Peyer's patch (tissue), 4 donors: ENCODE measurements at regions not wholly inside any gene's neighbourhood (a gene's known extent, or its start where the extent isn't known, plus 50 kb on each side); places are given as distances from the start of the nearest gene placed in this dataset.

Experiments used
- POLR2A ChIP-seq, 2 donors: fragments of 450-650 bp; IDR thresholded peaks; one replicate each; pipeline ENCODE4 v1.5.1; 2017; ENCODE audit warnings: antibody characterized with exemption in 2 of 2, mild to moderate bottlenecking in 2 of 2, moderate library complexity in 2 of 2
- TF ChIP-seq, protein P1 (sequence below), 6 experiments: fragments of 450-650 bp in 4 of 6; fragments of 200-600 bp in 2 of 6; sonication (generic) in 1 of 6; IDR thresholded peaks; one replicate each; pipeline ENCODE4 v1.5.1; 2017 to 2019; ENCODE audit warnings: antibody characterized with exemption in 6 of 6, mild to moderate bottlenecking in 3 of 6, moderate library complexity in 1 of 6

DNA sequence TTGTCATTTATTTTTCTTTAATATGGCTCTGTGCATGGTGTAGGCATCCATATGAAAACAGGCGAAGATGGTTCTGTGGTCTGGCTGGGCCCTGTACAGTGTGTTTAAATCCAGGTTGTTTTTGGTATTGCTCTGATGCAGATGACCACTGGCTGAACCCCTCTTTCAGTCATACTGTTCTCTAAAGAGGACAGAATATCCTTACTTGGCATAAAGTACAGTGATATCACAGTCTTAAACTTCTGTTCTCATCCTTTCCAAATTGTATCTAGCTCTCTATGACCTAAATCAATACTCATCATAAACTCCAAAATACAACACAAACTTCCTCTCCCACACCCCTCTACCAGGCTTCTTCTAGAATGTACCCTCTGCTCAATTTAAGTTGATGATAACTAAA, 252.7 kb upstream of the FAR2 start:
- TF ChIP-seq, protein P1, sequence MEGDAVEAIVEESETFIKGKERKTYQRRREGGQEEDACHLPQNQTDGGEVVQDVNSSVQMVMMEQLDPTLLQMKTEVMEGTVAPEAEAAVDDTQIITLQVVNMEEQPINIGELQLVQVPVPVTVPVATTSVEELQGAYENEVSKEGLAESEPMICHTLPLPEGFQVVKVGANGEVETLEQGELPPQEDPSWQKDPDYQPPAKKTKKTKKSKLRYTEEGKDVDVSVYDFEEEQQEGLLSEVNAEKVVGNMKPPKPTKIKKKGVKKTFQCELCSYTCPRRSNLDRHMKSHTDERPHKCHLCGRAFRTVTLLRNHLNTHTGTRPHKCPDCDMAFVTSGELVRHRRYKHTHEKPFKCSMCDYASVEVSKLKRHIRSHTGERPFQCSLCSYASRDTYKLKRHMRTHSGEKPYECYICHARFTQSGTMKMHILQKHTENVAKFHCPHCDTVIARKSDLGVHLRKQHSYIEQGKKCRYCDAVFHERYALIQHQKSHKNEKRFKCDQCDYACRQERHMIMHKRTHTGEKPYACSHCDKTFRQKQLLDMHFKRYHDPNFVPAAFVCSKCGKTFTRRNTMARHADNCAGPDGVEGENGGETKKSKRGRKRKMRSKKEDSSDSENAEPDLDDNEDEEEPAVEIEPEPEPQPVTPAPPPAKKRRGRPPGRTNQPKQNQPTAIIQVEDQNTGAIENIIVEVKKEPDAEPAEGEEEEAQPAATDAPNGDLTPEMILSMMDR (IDR thresholded peaks at IDR 0.05), result no peak
- TF ChIP-seq POLR2A (IDR thresholded peaks at IDR 0.05), result no peak
